OCI-LY7 (cell line): ENCODE measurements at regions not wholly inside any gene's neighbourhood (a gene's known extent, or its start where the extent isn't known, plus 50 kb on each side); places are given as distances from the start of the nearest gene placed in this dataset.

Source experiments
- BruUV-seq: library from RNA; stranded (reverse); fragments of 400-500 nt; replicated peaks from 2 replicates; lab custom pipeline; 2021; lab: Mats Ljungman, UMichigan
- CTCF ChIA-PET: fragments of 300-600 bp; sonication (Branson Sonifier 250); formaldehyde crosslinking; loops from one replicate; lab custom pipeline; 2022; ENCODE audit warnings: antibody characterized with exemption; ENCODE audit not compliant: unreplicated experiment; lab: Charles Lee
- POLR2A ChIA-PET: fragments of 300-600 bp; sonication (Branson Sonifier 250); formaldehyde crosslinking; loops from one replicate; lab custom pipeline; 2022; ENCODE audit warnings: antibody characterized with exemption; lab: Charles Lee
- DNase-seq: peaks from one replicate; pipeline ENCODE4 v3.0.0-alpha.2; 2015; ENCODE audit warnings: low spot score
- H2AFZ ChIP-seq: fragments of 200-600 bp; sonication (generic), shearing (Covaris generic); 2 replicates; pipeline ENCODE4 v1.6.1; 2014; ENCODE audit warnings: mild to moderate bottlenecking, antibody characterized with exemption, low read length, moderate library complexity
- H3K27ac ChIP-seq: fragments of 200-600 bp; sonication (generic); 2 replicates; pipeline ENCODE4 v1.5.1; 2014; ENCODE audit warnings: mixed run types, low read depth, mild to moderate bottlenecking, moderate library complexity, low read length, inconsistent platforms; ENCODE audit not compliant: poor library complexity, severe bottlenecking
- H3K36me3 ChIP-seq: fragments of 200-600 bp; sonication (generic); 2 replicates; pipeline ENCODE4 v1.6.1; 2014; ENCODE audit warnings: mild to moderate bottlenecking, antibody characterized with exemption, low read length, moderate library complexity, mixed read lengths; ENCODE audit not compliant: insufficient read depth
- H3K4me1 ChIP-seq: fragments of 200-600 bp; sonication (generic); 2 replicates; pipeline ENCODE4 v1.5.1; 2014; ENCODE audit warnings: mild to moderate bottlenecking, low read length; ENCODE audit not compliant: insufficient read depth, poor library complexity, severe bottlenecking
- H3K4me2 ChIP-seq: fragments of 200-600 bp; sonication (generic); 2 replicates; pipeline ENCODE4 v1.6.1; 2014; ENCODE audit warnings: mild to moderate bottlenecking, low read length
- H3K4me3 ChIP-seq: fragments of 200-600 bp; sonication (generic); 2 replicates; pipeline ENCODE4 v1.5.1; 2014; ENCODE audit warnings: mild to moderate bottlenecking, low read depth, low read length; ENCODE audit not compliant: poor library complexity, severe bottlenecking
- H3K79me2 ChIP-seq: fragments of 200-600 bp; sonication (generic); 2 replicates; pipeline ENCODE4 v1.6.1; 2016; ENCODE audit warnings: low read depth, mild to moderate bottlenecking, low read length, moderate library complexity, mixed read lengths; ENCODE audit not compliant: insufficient read depth
- H3K9me2 ChIP-seq: fragments of 200-600 bp; sonication (generic); 2 replicates; pipeline ENCODE4 v1.6.1; 2016; ENCODE audit warnings: mild to moderate bottlenecking, low read length, mixed read lengths; ENCODE audit not compliant: insufficient read depth
- H3K9me3 ChIP-seq: fragments of 200-600 bp; sonication (generic); 2 replicates; pipeline ENCODE4 v1.6.1; 2014; ENCODE audit warnings: mild to moderate bottlenecking, mixed run types, low read length, mixed read lengths
- H4K20me1 ChIP-seq: fragments of 200-600 bp; sonication (generic); 2 replicates; pipeline ENCODE4 v1.6.1; 2014; ENCODE audit warnings: mild to moderate bottlenecking, antibody characterized with exemption, low read length, moderate library complexity, mixed read lengths; ENCODE audit not compliant: insufficient read depth
- EZH2phosphoT487 ChIP-seq: fragments of 200-600 bp; sonication (generic); IDR thresholded peaks from 2 replicates; pipeline ENCODE4 v1.6.1; 2018; ENCODE audit warnings: low read depth, borderline replicate concordance, mild to moderate bottlenecking, mixed run types, antibody characterized with exemption, low read length, moderate library complexity, mixed read lengths
- intact Hi-C: fragments of 100-400 bp; cut with micrococcal nuclease; formaldehyde crosslinking; loops from one replicate; pipeline ENCODE4 v1.10.0; 2022; ENCODE audit not compliant: unreplicated experiment
- TF ChIP-seq, protein P1 (sequence below): fragments of 200-600 bp; sonication (generic); conservative IDR thresholded peaks from 2 replicates; pipeline ENCODE4 v1.5.1; 2014; ENCODE audit warnings: mild to moderate bottlenecking, antibody characterized with exemption, low read length, moderate library complexity, mixed read lengths

DNA sequence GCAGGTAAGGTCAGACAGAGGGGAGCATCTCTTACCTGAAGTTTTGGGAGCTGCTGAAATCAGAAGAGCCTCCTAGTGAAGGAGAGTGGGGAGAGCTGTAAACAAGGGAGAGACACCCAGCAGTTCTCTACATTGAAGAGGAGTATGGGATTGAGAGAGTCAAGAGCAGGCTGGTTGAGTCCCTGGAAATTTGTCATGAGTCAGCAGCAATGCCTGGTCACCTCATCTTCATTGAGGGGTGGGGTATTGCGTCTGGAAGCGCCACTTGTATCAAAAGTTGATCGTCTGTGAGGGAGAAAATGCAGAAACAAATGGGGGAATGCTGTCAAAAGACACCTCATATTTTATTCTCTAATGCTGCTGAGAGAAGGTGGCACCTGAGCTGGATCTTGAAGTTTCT is 256.6 kb upstream of the CFAP20DC start:
- CTCF ChIA-PET: no interaction called here
- no TSS peak for BruUV-seq

DNA sequence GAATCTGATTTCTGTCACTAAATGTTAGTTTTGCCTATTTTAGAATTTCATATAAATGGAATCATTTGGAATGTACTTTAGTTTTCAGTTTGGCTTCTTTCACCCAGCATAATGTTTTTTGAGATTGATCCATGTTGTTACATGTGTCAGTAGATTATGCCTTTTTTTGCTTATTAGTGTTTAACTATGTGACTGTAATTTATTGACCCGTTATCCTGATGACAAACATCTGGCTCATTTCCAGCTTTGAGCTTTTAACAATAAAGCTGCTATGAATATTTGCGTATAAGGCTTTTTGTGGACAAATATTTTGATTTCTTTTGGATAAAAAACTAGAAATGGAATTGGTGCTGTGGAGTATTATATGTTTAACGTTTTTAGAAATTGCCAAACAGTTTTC is 254.5 kb upstream of the CFAP20DC start:
- BruUV-seq: no TSS peak
- no peaks in the 10 kb centered on the region for H3K36me3 ChIP-seq
- no peak overlapping the region for H3K4me3 ChIP-seq
- no peaks in the 10 kb centered on the region for H3K9me3 ChIP-seq
- H4K20me1 ChIP-seq: no peaks in the 10 kb centered on the region
- no peaks in the 10 kb centered on the region for H3K9me2 ChIP-seq
- ChIA-PET POLR2A (no interaction called here), CTCF (no interaction called here)
- H2AFZ ChIP-seq: no peak overlapping the region
- no peaks in the 10 kb centered on the region for H3K79me2 ChIP-seq
- H3K4me2 ChIP-seq: no peak overlapping the region
- intact Hi-C loops: no loop called here
- H3K4me1 ChIP-seq: no peaks in the 10 kb centered on the region
- H3K27ac ChIP-seq: no peak overlapping the region
- no peak for DNase-seq
- TF ChIP-seq, protein P1, sequence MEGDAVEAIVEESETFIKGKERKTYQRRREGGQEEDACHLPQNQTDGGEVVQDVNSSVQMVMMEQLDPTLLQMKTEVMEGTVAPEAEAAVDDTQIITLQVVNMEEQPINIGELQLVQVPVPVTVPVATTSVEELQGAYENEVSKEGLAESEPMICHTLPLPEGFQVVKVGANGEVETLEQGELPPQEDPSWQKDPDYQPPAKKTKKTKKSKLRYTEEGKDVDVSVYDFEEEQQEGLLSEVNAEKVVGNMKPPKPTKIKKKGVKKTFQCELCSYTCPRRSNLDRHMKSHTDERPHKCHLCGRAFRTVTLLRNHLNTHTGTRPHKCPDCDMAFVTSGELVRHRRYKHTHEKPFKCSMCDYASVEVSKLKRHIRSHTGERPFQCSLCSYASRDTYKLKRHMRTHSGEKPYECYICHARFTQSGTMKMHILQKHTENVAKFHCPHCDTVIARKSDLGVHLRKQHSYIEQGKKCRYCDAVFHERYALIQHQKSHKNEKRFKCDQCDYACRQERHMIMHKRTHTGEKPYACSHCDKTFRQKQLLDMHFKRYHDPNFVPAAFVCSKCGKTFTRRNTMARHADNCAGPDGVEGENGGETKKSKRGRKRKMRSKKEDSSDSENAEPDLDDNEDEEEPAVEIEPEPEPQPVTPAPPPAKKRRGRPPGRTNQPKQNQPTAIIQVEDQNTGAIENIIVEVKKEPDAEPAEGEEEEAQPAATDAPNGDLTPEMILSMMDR: no peak
- no peak for TF ChIP-seq EZH2phosphoT487

More for the DNA sequence above, 256.6 kb upstream of the CFAP20DC start:
- no peak overlapping the region for H2AFZ ChIP-seq
- H3K4me1 ChIP-seq: no peaks in the 10 kb centered on the region
- H3K4me2 ChIP-seq: no peak overlapping the region
- TF ChIP-seq, protein P1: no peak
- TF ChIP-seq EZH2phosphoT487: no peak
- intact Hi-C loops: no loop called here
- DNase-seq: no peak
- H3K9me2 ChIP-seq: no peaks in the 10 kb centered on the region
- POLR2A ChIA-PET: no interaction called here
- no peak overlapping the region for H3K4me3 ChIP-seq
- H4K20me1 ChIP-seq: no peaks in the 10 kb centered on the region
- no peaks in the 10 kb centered on the region for H3K36me3 ChIP-seq
- no peak overlapping the region for H3K27ac ChIP-seq
- no peaks in the 10 kb centered on the region for H3K9me3 ChIP-seq
- no peaks in the 10 kb centered on the region for H3K79me2 ChIP-seq

DNA sequence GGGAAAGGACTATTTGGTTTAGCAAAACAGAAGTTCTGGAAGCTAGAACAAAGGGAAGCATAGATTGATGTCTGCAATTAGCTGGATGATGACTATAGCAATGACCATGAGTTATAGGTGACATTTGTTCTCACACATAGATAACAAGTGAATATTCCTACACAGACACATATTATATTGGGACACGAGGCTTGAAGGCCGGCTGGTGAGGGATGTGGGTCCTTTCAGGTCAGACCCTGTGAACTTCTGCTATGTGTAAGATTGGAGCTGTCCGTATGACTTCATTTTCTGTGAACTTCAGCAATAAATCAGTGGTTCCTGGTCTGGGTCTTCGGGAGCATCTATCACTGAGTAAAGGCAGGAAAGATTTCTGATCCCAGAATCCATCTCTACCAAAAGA is 253.6 kb upstream of the CFAP20DC start:
- CTCF ChIA-PET: no interaction called here
- no peaks in the 10 kb centered on the region for H3K79me2 ChIP-seq
- H3K36me3 ChIP-seq: no peaks in the 10 kb centered on the region
- TF ChIP-seq EZH2phosphoT487: no peak
- TF ChIP-seq, protein P1: no peak
- H3K9me2 ChIP-seq: no peaks in the 10 kb centered on the region
- no peak overlapping the region for H3K4me3 ChIP-seq
- POLR2A ChIA-PET: no interaction called here
- H3K9me3 ChIP-seq: no peaks in the 10 kb centered on the region
- DNase-seq: no peak
- no peak overlapping the region for H3K27ac ChIP-seq
- H3K4me1 ChIP-seq: no peaks in the 10 kb centered on the region
- intact Hi-C loops: no loop called here
- no peak overlapping the region for H3K4me2 ChIP-seq
- no peaks in the 10 kb centered on the region for H4K20me1 ChIP-seq
- no peak overlapping the region for H2AFZ ChIP-seq
- BruUV-seq: no TSS peak
